Endothelial cell of umbilical vein (primary cell): ENCODE measurements at regions not wholly inside any gene's neighbourhood (a gene's known extent, or its start where the extent isn't known, plus 50 kb on each side); places are given as distances from the start of the nearest gene placed in this dataset.

Experiments used
- FOS ChIP-seq: IDR thresholded peaks from 2 replicates; pipeline ENCODE4 v1.6.1; 2011; ENCODE audit warnings: mild to moderate bottlenecking, low read length, moderate library complexity, borderline replicate concordance; ENCODE audit not compliant: insufficient read depth
- POLR2A ChIP-seq: IDR thresholded peaks from 2 replicates; pipeline ENCODE4 v1.6.1; 2012; ENCODE audit warnings: low read depth, mild to moderate bottlenecking, control low read depth, low read length
- TF ChIP-seq, protein P1 (sequence below): IDR thresholded peaks from 2 replicates; pipeline ENCODE4 v1.6.1; 2011; ENCODE audit not compliant: insufficient read depth, insufficient read length
- TF ChIP-seq, protein P2 (sequence below), 2 donors: IDR thresholded peaks; 1 replicate in 1 of 2; 2 replicates in 1 of 2; pipeline ENCODE4 v1.5.1; 2011; ENCODE audit warnings: low read length in 2 of 2, mild to moderate bottlenecking in 2 of 2, moderate library complexity in 2 of 2, control low read depth in 1 of 2, inconsistent platforms in 1 of 2, low read depth in 1 of 2; ENCODE audit not compliant: insufficient read depth in 1 of 2; ENCODE audit errors: extremely low read depth in 1 of 2

- TF ChIP-seq, protein P1, sequence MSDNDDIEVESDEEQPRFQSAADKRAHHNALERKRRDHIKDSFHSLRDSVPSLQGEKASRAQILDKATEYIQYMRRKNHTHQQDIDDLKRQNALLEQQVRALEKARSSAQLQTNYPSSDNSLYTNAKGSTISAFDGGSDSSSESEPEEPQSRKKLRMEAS: no peak
- TF ChIP-seq POLR2A: no peak
- TF ChIP-seq FOS: no peak
- TF ChIP-seq, protein P2, sequence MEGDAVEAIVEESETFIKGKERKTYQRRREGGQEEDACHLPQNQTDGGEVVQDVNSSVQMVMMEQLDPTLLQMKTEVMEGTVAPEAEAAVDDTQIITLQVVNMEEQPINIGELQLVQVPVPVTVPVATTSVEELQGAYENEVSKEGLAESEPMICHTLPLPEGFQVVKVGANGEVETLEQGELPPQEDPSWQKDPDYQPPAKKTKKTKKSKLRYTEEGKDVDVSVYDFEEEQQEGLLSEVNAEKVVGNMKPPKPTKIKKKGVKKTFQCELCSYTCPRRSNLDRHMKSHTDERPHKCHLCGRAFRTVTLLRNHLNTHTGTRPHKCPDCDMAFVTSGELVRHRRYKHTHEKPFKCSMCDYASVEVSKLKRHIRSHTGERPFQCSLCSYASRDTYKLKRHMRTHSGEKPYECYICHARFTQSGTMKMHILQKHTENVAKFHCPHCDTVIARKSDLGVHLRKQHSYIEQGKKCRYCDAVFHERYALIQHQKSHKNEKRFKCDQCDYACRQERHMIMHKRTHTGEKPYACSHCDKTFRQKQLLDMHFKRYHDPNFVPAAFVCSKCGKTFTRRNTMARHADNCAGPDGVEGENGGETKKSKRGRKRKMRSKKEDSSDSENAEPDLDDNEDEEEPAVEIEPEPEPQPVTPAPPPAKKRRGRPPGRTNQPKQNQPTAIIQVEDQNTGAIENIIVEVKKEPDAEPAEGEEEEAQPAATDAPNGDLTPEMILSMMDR (IDR thresholded peaks at IDR 0.05; ENCODE audit: extremely low read depth in 1 of 2, insufficient read depth in 1 of 2, low read depth in 1 of 2, low read length in 2 of 2): no peak
These were observed 147.9 kb upstream of the CADM1 start for GRCh38 chr11:115652094-115652493.
